HG02852 (cell line): ENCODE measurements at regions not wholly inside any gene's neighbourhood (a gene's known extent, or its start where the extent isn't known, plus 50 kb on each side); places are given as distances from the start of the nearest gene placed in this dataset.
"Not testable (repeated sequence)": the region's sequence is repeated elsewhere in the genome, so short reads cannot be mapped to it uniquely, and the experiment has no call there.

Experiments used
- ATAC-seq: cut with Tn5 transposase; IDR thresholded peaks from one replicate; pipeline ENCODE4 v1.9.1; 2021; ENCODE audit warnings: mild to moderate bottlenecking, moderate library complexity; ENCODE audit not compliant: unreplicated experiment

GRCh38 chr7:84880326-84880997, 306.4 kb downstream of the SEMA3D start:
- ATAC-seq, result not testable (repeated sequence)

GRCh38 chr7:84879570-84880325, 307.1 kb downstream of the SEMA3D start:
- ATAC-seq, result no peak

- no peak for ATAC-seq
Measured at GRCh38 chr7:84877943-84878570, 308.8 kb downstream of the SEMA3D start.

- ATAC-seq, result no peak
Measured at GRCh38 chr7:84876061-84876821, 310.6 kb downstream of the SEMA3D start.

GRCh38 chr7:84865560-84865959, 321.3 kb downstream of the SEMA3D start:
- no peak for ATAC-seq

- no peak for ATAC-seq
Measured at GRCh38 chr7:84857336-84857735, 329.5 kb downstream of the SEMA3D start.

- ATAC-seq, result no peak
Measured at GRCh38 chr7:84855758-84856157, 331.1 kb downstream of the SEMA3D start.

GRCh38 chr7:84848974-84849372, 337.9 kb downstream of the SEMA3D start:
- not testable (repeated sequence) for ATAC-seq

GRCh38 chr7:84848219-84848973, 338.5 kb downstream of the SEMA3D start:
- no peak for ATAC-seq

- no peak for ATAC-seq
Measured at GRCh38 chr7:84847790-84848189, 339.1 kb downstream of the SEMA3D start.

- ATAC-seq, result no peak
Measured at GRCh38 chr7:84847038-84847437, 339.8 kb downstream of the SEMA3D start.

GRCh38 chr7:84845971-84846370, 340.9 kb downstream of the SEMA3D start:
- ATAC-seq, result no peak

- no peak for ATAC-seq
Measured at GRCh38 chr7:84844771-84845170, 342.1 kb downstream of the SEMA3D start.

- ATAC-seq, result no peak
Measured at GRCh38 chr7:84841809-84842208, 345.0 kb downstream of the SEMA3D start.

GRCh38 chr7:84838857-84839256, 348.0 kb downstream of the SEMA3D start:
- ATAC-seq, result no peak

- no peak for ATAC-seq
Measured at GRCh38 chr7:84837405-84837804, 349.5 kb downstream of the SEMA3D start.

GRCh38 chr7:84829719-84830118, 357.1 kb downstream of the SEMA3D start:
- ATAC-seq, result no peak

GRCh38 chr7:84824057-84824651, 362.7 kb downstream of the SEMA3D start:
- no peak for ATAC-seq

- no peak for ATAC-seq
Measured at GRCh38 chr7:84823530-84823929, 363.3 kb downstream of the SEMA3D start.

- ATAC-seq, result no peak
Measured at GRCh38 chr7:84822941-84823510, 363.8 kb downstream of the SEMA3D start.
